ENCODE measurements at regions not wholly inside any gene's neighbourhood (a gene's known extent, or its start where the extent isn't known, plus 50 kb on each side); places are given as distances from the start of the nearest gene placed in this dataset.

- Histone ChIP-seq H3K27ac (ENCODE audit: low read depth, low read length) (no peak overlapping the region), H3K4me1 (ENCODE audit: control insufficient read depth in 1 of 2, insufficient read depth in 2 of 2, low read length in 2 of 2) (no peaks in the 10 kb centered on the region), H3K4me3 (ENCODE audit: low read depth in 1 of 2, low read length in 2 of 2) (no peak overlapping the region), H3K9ac (ENCODE audit: low read depth in 1 of 2, low read length in 2 of 2) (no peak overlapping the region), H3K27me3 (ENCODE audit: control insufficient read depth in 1 of 2, insufficient read depth in 2 of 2, low read length in 2 of 2) (no peaks in the 10 kb centered on the region), H3K9me3 (ENCODE audit: control insufficient read depth in 1 of 2, low read length in 2 of 2) (peaks cover 0 to 5% of the 10 kb centered on the region in 2 donors), H3K36me3 (ENCODE audit: control insufficient read depth in 1 of 2, insufficient read depth in 2 of 2, low read length in 2 of 2) (no peaks in the 10 kb centered on the region)
Observed at GRCh38 chr6:163646866-163647265, 232.3 kb downstream of the QKI start.

- no peaks in the 10 kb centered on the region for H3K27me3 ChIP-seq (ENCODE audit: control insufficient read depth in 1 of 2, insufficient read depth in 2 of 2, low read length in 2 of 2)
- no peak overlapping the region for H3K27ac ChIP-seq (ENCODE audit: low read depth, low read length)
- no peaks in the 10 kb centered on the region for H3K4me1 ChIP-seq (ENCODE audit: control insufficient read depth in 1 of 2, insufficient read depth in 2 of 2, low read length in 2 of 2)
- H3K9ac ChIP-seq (ENCODE audit: low read depth in 1 of 2, low read length in 2 of 2), result no peak overlapping the region
- H3K9me3 ChIP-seq (ENCODE audit: control insufficient read depth in 1 of 2, low read length in 2 of 2), result peaks cover 0 to 8% of the 10 kb centered on the region in 2 donors
- H3K4me3 ChIP-seq (ENCODE audit: low read depth in 1 of 2, low read length in 2 of 2), result no peak overlapping the region
- H3K36me3 ChIP-seq (ENCODE audit: control insufficient read depth in 1 of 2, insufficient read depth in 2 of 2, low read length in 2 of 2), result no peaks in the 10 kb centered on the region
Observed at GRCh38 chr6:163646133-163646532, 231.6 kb downstream of the QKI start.

DNA sequence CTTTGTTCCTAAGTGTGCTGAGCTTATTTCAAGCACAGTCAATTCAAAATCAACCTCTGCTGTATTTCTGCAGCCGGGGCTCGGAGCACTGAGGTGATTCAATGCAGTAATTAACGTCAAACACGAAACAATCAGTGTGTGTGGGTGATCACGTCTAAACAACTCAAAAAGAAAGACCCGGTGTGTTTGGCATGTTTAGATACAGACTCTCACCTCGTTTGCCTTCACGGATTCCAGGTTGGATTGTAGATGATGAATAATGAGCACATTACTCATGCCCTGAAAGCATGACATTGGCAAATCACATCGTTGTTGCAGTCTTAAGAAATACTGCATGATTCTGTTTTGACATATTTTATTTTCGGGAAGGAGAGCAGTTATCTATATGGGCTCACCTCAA is 231.0 kb downstream of the QKI start:
- Histone ChIP-seq H3K27me3 (ENCODE audit: control insufficient read depth in 1 of 2, insufficient read depth in 2 of 2, low read length in 2 of 2) (no peaks in the 10 kb centered on the region), H3K9me3 (ENCODE audit: control insufficient read depth in 1 of 2, low read length in 2 of 2) (peaks cover 0 to 11% of the 10 kb centered on the region in 2 donors), H3K27ac (ENCODE audit: low read depth, low read length) (no peak overlapping the region), H3K4me3 (ENCODE audit: low read depth in 1 of 2, low read length in 2 of 2) (no peak overlapping the region), H3K4me1 (ENCODE audit: control insufficient read depth in 1 of 2, insufficient read depth in 2 of 2, low read length in 2 of 2) (no peaks in the 10 kb centered on the region), H3K36me3 (ENCODE audit: control insufficient read depth in 1 of 2, insufficient read depth in 2 of 2, low read length in 2 of 2) (no peaks in the 10 kb centered on the region), H3K9ac (ENCODE audit: low read depth in 1 of 2, low read length in 2 of 2) (no peak overlapping the region)

- Histone ChIP-seq H3K27me3 (ENCODE audit: control insufficient read depth in 1 of 2, insufficient read depth in 2 of 2, low read length in 2 of 2) (no peaks in the 10 kb centered on the region), H3K9me3 (ENCODE audit: control insufficient read depth in 1 of 2, low read length in 2 of 2) (peaks cover 0 to 12% of the 10 kb centered on the region in 2 donors), H3K4me3 (ENCODE audit: low read depth in 1 of 2, low read length in 2 of 2) (no peak overlapping the region), H3K27ac (ENCODE audit: low read depth, low read length) (no peak overlapping the region), H3K9ac (ENCODE audit: low read depth in 1 of 2, low read length in 2 of 2) (no peak overlapping the region), H3K36me3 (ENCODE audit: control insufficient read depth in 1 of 2, insufficient read depth in 2 of 2, low read length in 2 of 2) (no peaks in the 10 kb centered on the region), H3K4me1 (ENCODE audit: control insufficient read depth in 1 of 2, insufficient read depth in 2 of 2, low read length in 2 of 2) (no peaks in the 10 kb centered on the region)
Observed at GRCh38 chr6:163643866-163644265, 229.3 kb downstream of the QKI start.

DNA sequence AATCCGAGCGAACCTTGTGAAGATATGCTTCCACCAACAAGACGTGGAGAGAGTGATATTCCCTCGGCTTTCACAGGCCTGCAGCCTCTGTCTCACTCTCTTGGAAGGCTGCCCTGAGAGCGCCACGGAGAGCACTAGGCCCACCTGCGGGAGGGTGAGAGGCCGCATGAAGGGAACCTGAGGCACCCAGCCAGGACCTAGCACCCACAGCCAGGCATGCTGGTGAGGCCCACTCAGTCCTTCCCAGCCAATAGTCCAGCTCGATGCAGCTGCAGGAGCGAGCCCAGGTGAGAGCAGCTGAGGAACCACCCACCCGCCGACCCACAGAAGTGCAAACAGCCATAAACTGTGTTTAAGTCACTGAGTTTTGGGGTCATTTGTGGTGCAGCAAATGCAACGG is 227.2 kb downstream of the QKI start:
- no peaks in the 10 kb centered on the region for H3K4me1 ChIP-seq (ENCODE audit: control insufficient read depth in 1 of 2, insufficient read depth in 2 of 2, low read length in 2 of 2)
- no peaks in the 10 kb centered on the region for H3K27me3 ChIP-seq (ENCODE audit: control insufficient read depth in 1 of 2, insufficient read depth in 2 of 2, low read length in 2 of 2)
- H3K36me3 ChIP-seq (ENCODE audit: control insufficient read depth in 1 of 2, insufficient read depth in 2 of 2, low read length in 2 of 2), result no peaks in the 10 kb centered on the region
- H3K9me3 ChIP-seq (ENCODE audit: control insufficient read depth in 1 of 2, low read length in 2 of 2), result peaks cover 0 to 11% of the 10 kb centered on the region in 2 donors
- no peak overlapping the region for H3K27ac ChIP-seq (ENCODE audit: low read depth, low read length)
- H3K9ac ChIP-seq (ENCODE audit: low read depth in 1 of 2, low read length in 2 of 2), result no peak overlapping the region
- no peak overlapping the region for H3K4me3 ChIP-seq (ENCODE audit: low read depth in 1 of 2, low read length in 2 of 2)

GRCh38 chr6:163640641-163641040 is 226.1 kb downstream of the QKI start:
- H3K4me3 ChIP-seq (ENCODE audit: low read depth in 1 of 2, low read length in 2 of 2), result no peak overlapping the region
- no peak overlapping the region for H3K27ac ChIP-seq (ENCODE audit: low read depth, low read length)
- H3K27me3 ChIP-seq (ENCODE audit: control insufficient read depth in 1 of 2, insufficient read depth in 2 of 2, low read length in 2 of 2), result no peaks in the 10 kb centered on the region
- H3K9ac ChIP-seq (ENCODE audit: low read depth in 1 of 2, low read length in 2 of 2), result no peak overlapping the region
- H3K9me3 ChIP-seq (ENCODE audit: control insufficient read depth in 1 of 2, low read length in 2 of 2), result peaks cover 0 to 11% of the 10 kb centered on the region in 2 donors
- H3K4me1 ChIP-seq (ENCODE audit: control insufficient read depth in 1 of 2, insufficient read depth in 2 of 2, low read length in 2 of 2), result no peaks in the 10 kb centered on the region
- H3K36me3 ChIP-seq (ENCODE audit: control insufficient read depth in 1 of 2, insufficient read depth in 2 of 2, low read length in 2 of 2), result no peaks in the 10 kb centered on the region

DNA sequence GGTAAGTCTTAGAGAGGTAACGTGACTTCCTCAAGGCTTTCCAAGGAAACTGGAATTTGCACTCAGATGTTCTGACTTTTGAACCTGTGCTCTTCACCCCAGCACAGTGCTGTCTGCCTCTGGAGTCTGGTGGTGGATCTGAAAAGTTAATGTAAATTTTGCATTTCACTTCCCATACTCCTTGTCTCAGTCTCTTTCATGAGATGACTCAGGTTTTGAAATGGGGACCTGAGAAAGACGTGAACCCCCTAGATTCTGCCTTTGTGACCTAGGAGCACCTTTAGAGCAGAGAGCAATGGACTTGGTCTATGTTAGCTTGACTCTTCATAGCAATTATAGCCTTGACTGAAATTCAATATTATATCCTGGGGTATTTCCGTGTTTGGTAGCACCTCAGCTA is 223.0 kb downstream of the QKI start:
- H3K27ac ChIP-seq (ENCODE audit: low read depth, low read length), result no peak overlapping the region
- no peak overlapping the region for H3K9ac ChIP-seq (ENCODE audit: low read depth in 1 of 2, low read length in 2 of 2)
- no peaks in the 10 kb centered on the region for H3K27me3 ChIP-seq (ENCODE audit: control insufficient read depth in 1 of 2, insufficient read depth in 2 of 2, low read length in 2 of 2)
- H3K36me3 ChIP-seq (ENCODE audit: control insufficient read depth in 1 of 2, insufficient read depth in 2 of 2, low read length in 2 of 2), result no peaks in the 10 kb centered on the region
- no peaks in the 10 kb centered on the region for H3K4me1 ChIP-seq (ENCODE audit: control insufficient read depth in 1 of 2, insufficient read depth in 2 of 2, low read length in 2 of 2)
- no peak overlapping the region for H3K4me3 ChIP-seq (ENCODE audit: low read depth in 1 of 2, low read length in 2 of 2)
- H3K9me3 ChIP-seq (ENCODE audit: control insufficient read depth in 1 of 2, low read length in 2 of 2), result peaks cover 0 to 11% of the 10 kb centered on the region in 2 donors

DNA sequence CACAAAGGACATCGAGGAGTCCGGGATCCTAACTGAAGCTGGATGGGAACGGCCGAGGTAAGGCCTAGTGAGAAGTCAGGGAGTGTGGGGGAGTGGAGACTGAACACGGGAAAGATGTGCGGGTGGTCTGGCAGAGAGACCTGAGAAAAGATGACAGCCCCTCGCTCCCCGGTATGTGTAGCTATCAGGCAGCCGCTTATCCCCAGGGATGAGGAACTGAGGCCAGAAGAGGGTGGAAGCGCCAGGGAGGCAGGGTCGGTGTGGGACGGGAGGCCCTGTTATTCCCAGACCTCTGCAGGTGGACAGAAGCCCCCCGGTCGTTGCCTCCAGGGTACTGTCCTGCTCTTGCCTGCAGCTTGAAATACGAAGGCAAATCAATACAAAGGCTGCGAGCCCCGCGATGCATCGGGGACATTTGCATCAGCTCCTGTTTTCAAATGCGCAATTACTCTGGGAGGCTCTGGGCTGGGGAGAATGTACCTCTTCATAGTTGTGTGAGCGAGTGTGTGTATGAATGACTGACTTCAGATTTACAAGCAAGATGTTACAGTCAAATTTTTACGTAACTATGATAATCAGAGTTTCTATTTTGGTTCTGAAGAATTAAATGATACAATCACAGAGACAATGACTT is 221.3 kb downstream of the QKI start:
- Histone ChIP-seq H3K9ac (ENCODE audit: low read depth in 1 of 2, low read length in 2 of 2) (no peak overlapping the region), H3K36me3 (ENCODE audit: control insufficient read depth in 1 of 2, insufficient read depth in 2 of 2, low read length in 2 of 2) (no peaks in the 10 kb centered on the region), H3K4me1 (ENCODE audit: control insufficient read depth in 1 of 2, insufficient read depth in 2 of 2, low read length in 2 of 2) (no peaks in the 10 kb centered on the region), H3K4me3 (ENCODE audit: low read depth in 1 of 2, low read length in 2 of 2) (no peak overlapping the region), H3K27ac (ENCODE audit: low read depth, low read length) (no peak overlapping the region), H3K9me3 (ENCODE audit: control insufficient read depth in 1 of 2, low read length in 2 of 2) (peaks cover 0 to 8% of the 10 kb centered on the region in 2 donors), H3K27me3 (ENCODE audit: control insufficient read depth in 1 of 2, insufficient read depth in 2 of 2, low read length in 2 of 2) (no peaks in the 10 kb centered on the region)

DNA sequence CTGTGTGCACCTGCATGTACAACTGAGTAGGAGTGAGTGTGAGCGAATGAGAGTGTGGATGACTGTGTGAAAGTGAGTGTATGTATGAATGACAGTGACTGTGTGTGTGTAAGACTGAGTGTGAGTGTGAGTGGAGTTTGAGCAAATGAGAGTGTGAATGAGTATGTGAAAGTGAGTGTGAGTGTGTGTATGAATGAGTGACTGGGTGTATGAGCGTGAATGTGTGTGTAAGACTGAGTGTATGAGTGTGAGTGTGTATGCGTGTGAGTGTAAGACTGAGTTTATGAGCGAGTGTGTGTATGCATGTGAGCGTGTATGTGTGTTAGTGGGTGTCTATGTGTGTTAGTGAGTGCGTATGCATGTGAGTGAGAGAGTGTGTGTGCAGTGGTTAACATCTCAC is 220.8 kb downstream of the QKI start:
- Histone ChIP-seq H3K36me3 (ENCODE audit: control insufficient read depth in 1 of 2, insufficient read depth in 2 of 2, low read length in 2 of 2) (no peaks in the 10 kb centered on the region), H3K9ac (ENCODE audit: low read depth in 1 of 2, low read length in 2 of 2) (no peak overlapping the region), H3K4me1 (ENCODE audit: control insufficient read depth in 1 of 2, insufficient read depth in 2 of 2, low read length in 2 of 2) (no peaks in the 10 kb centered on the region), H3K27ac (ENCODE audit: low read depth, low read length) (no peak overlapping the region), H3K4me3 (ENCODE audit: low read depth in 1 of 2, low read length in 2 of 2) (no peak overlapping the region), H3K9me3 (ENCODE audit: control insufficient read depth in 1 of 2, low read length in 2 of 2) (peaks cover 0 to 6% of the 10 kb centered on the region in 2 donors), H3K27me3 (ENCODE audit: control insufficient read depth in 1 of 2, insufficient read depth in 2 of 2, low read length in 2 of 2) (no peaks in the 10 kb centered on the region)

DNA sequence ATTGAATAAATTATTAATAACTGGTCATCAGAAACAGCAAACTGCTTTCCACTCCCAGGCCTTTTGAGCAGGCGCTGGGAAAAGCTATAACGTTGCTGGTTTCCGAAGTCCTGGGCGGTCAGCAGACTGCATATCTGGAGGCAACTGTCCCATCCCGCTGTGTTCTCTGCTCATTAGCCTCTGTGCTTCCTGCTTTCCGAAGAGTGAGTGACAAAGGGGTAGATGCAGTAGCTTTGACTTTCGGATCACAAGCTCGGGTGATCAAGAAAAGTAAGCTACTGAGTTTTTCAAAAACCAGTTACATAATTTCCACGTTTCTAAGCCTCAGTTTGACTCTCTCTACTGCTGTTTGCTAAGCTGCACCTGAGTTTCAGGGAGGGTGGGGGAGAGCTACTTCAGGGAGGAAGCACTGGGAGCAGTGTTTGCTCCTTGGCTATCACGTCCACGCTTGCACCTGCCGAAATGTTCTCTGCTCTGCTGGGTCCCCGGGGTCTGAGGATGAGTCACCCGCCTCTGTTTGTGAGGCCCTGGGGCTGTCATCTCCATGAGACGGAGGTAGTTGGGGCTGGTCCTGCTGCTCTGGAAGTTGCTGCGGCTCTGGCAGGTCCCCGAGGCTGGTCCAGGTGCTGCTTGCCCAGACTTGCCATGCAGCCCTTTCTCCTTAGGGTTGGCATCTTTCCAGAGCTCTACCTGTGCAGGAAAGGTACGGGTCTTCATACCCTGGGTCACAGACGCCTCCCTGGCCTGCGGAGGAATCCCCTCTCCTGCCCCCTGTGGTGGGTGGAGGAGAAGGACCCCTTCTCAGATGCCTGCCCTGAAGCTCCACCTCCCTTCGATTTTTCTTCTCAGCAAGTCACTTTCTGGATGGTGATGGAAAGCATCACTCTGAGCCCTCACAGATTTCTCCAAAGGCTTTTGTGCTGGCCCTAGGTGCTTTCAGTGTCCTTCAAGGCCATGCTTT is 220.0 kb downstream of the QKI start:
- H3K4me3 ChIP-seq (ENCODE audit: low read depth in 1 of 2, low read length in 2 of 2), result no peak overlapping the region
- no peaks in the 10 kb centered on the region for H3K36me3 ChIP-seq (ENCODE audit: control insufficient read depth in 1 of 2, insufficient read depth in 2 of 2, low read length in 2 of 2)
- no peaks in the 10 kb centered on the region for H3K4me1 ChIP-seq (ENCODE audit: control insufficient read depth in 1 of 2, insufficient read depth in 2 of 2, low read length in 2 of 2)
- no peak overlapping the region for H3K9ac ChIP-seq (ENCODE audit: low read depth in 1 of 2, low read length in 2 of 2)
- H3K9me3 ChIP-seq (ENCODE audit: control insufficient read depth in 1 of 2, low read length in 2 of 2), result peaks cover 3 to 8% of the 10 kb centered on the region in 2 donors
- no peaks in the 10 kb centered on the region for H3K27me3 ChIP-seq (ENCODE audit: control insufficient read depth in 1 of 2, insufficient read depth in 2 of 2, low read length in 2 of 2)
- no peak overlapping the region for H3K27ac ChIP-seq (ENCODE audit: low read depth, low read length)
